ENCODE measurements at regions not wholly inside any gene's neighbourhood (a gene's known extent, or its start where the extent isn't known, plus 50 kb on each side); places are given as distances from the start of the nearest gene placed in this dataset.
A peak's percentile ranks its signal among the peaks of the same experiment; 100 is the strongest.

DNA sequence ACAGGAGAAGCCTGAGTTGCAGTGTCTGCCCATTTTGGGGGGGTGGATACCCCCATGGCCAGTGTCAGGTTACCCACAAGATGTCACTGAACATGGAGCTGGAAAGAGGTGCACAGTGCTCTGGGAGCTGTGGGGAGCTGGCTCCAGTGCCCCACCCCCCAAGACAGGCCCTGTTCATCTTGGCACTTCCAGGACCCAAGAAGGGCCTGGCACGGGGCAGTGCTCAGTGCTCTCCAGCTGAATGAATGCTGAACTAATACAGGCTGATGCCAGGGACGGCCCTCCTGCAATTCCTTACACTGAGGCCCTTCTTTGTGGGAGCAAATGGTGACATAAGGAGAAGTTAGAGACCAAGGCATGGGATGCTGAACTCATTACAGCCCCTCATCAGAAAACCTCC, 163.4 kb upstream of the GLI2 start:
- Histone ChIP-seq H3K27ac (ENCODE audit: extremely low read depth, low read depth, low read length) (no peak overlapping the region), H3K4me1 (ENCODE audit: control insufficient read depth, insufficient read depth, low read length) (no peaks in the 10 kb centered on the region), H3K36me3 (ENCODE audit: control insufficient read depth in 2 of 2, insufficient read depth in 1 of 2, low read length in 2 of 2) (no peaks in the 10 kb centered on the region), H3K9me3 (ENCODE audit: control insufficient read depth, insufficient read depth, low read depth, low read length) (no peaks in the 10 kb centered on the region), H3K4me3 (ENCODE audit: low read depth, low read length) (no peak overlapping the region)
- no peak for TF ChIP-seq ZNF610 (tag by site-specific recombination; IDR thresholded peaks at IDR 0.05; ENCODE audit: borderline replicate concordance)
- TF ChIP-seq ZNF366 (tag by site-specific recombination; conservative IDR thresholded peaks at IDR 0.05): no peak
- POLR2A ChIA-PET: no interaction called here
- CTCF ChIA-PET: no interaction called here

DNA sequence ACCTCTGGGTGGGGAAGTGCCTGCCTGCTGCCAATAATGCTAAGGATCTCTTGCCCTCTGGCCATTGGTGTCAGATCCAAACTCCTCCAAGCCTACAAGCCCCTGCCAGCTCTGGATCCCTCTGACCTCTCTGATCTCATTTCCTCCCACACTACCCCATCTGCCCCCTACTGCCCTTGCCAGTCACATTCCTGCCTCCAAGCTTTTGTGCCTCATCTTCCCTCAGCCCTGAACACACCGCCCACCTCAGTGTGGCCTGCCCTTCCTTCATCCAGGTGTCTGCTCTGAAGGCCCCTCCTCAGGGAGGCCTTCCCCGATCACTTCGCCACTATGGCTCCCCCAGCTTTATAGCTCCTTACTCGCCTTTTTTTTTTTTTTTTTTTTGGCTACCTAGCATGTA, 161.0 kb upstream of the GLI2 start:
- H3K4me3 ChIP-seq (ENCODE audit: low read depth, low read length): no peak overlapping the region
- no peaks in the 10 kb centered on the region for H3K4me1 ChIP-seq (ENCODE audit: control insufficient read depth, insufficient read depth, low read length)
- ChIA-PET POLR2A (no interaction called here), CTCF (no interaction called here)
- H3K27ac ChIP-seq (ENCODE audit: extremely low read depth, low read depth, low read length): no peak overlapping the region
- H3K9me3 ChIP-seq (ENCODE audit: control insufficient read depth, insufficient read depth, low read depth, low read length): no peaks in the 10 kb centered on the region
- no peaks in the 10 kb centered on the region for H3K36me3 ChIP-seq (ENCODE audit: control insufficient read depth in 2 of 2, insufficient read depth in 1 of 2, low read length in 2 of 2)
- TF ChIP-seq ZNF585B (tag by site-specific recombination; IDR thresholded peaks at IDR 0.05) (no peak), KLF1 (tag by site-specific recombination; IDR thresholded peaks at IDR 0.05) (no peak), ZNF302 (tag by site-specific recombination; IDR thresholded peaks at IDR 0.05; ENCODE audit: low read depth) (no peak), ZNF341 (tag by site-specific recombination; IDR thresholded peaks at IDR 0.05; ENCODE audit: low read depth) (no peak), ZFHX2 (tag by site-specific recombination; conservative IDR thresholded peaks at IDR 0.05) (peak; percentile 31; the same call in 1 of the 2 replicates), EGR2 (tag by site-specific recombination; IDR thresholded peaks at IDR 0.05; ENCODE audit: low read depth) (peak; percentile 51; the same call in 1 of the 2 replicates), ZNF175 (tag by site-specific recombination; IDR thresholded peaks at IDR 0.05) (no peak), ZNF473 (tag by site-specific recombination; IDR thresholded peaks at IDR 0.05) (no peak)
- TF ChIP-seq, protein P1, sequence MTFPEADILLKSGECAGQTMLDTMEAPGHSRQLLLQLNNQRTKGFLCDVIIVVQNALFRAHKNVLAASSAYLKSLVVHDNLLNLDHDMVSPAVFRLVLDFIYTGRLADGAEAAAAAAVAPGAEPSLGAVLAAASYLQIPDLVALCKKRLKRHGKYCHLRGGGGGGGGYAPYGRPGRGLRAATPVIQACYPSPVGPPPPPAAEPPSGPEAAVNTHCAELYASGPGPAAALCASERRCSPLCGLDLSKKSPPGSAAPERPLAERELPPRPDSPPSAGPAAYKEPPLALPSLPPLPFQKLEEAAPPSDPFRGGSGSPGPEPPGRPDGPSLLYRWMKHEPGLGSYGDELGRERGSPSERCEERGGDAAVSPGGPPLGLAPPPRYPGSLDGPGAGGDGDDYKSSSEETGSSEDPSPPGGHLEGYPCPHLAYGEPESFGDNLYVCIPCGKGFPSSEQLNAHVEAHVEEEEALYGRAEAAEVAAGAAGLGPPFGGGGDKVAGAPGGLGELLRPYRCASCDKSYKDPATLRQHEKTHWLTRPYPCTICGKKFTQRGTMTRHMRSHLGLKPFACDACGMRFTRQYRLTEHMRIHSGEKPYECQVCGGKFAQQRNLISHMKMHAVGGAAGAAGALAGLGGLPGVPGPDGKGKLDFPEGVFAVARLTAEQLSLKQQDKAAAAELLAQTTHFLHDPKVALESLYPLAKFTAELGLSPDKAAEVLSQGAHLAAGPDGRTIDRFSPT (tag by site-specific recombination; IDR thresholded peaks at IDR 0.05): no peak

DNA sequence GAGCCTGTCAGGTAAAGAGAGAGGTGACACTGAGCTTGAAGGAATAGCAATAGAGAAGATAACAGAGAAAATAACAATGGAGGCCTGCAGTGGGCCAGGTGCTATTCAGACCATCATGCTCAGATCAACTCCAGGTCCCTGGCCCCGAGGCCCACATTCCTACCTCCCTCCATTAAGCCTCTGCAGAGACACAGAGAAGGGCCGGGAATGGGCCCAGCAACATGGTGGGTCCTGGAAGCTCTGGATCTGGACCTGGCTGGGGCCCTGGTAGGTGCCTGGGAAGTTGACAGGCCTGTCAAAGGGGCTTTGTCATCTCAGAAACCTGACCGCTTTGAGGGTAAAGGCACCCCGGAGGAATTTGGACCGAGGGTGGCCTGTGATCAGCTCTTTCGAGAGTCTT, 159.7 kb upstream of the GLI2 start:
- H3K4me1 ChIP-seq (ENCODE audit: control insufficient read depth, insufficient read depth, low read length): no peaks in the 10 kb centered on the region
- H3K9me3 ChIP-seq (ENCODE audit: control insufficient read depth, insufficient read depth, low read depth, low read length): no peaks in the 10 kb centered on the region
- no peaks in the 10 kb centered on the region for H3K36me3 ChIP-seq (ENCODE audit: control insufficient read depth in 2 of 2, insufficient read depth in 1 of 2, low read length in 2 of 2)
- H3K4me3 ChIP-seq (ENCODE audit: low read depth, low read length): no peak overlapping the region
- ChIA-PET CTCF (interaction anchor here (1.1 kb wide), 1 partner anchor 105 kb away, joined by 3 read pairs; no protein-coding TSS in a partner anchor), POLR2A (no interaction called here)
- no peak overlapping the region for H3K27ac ChIP-seq (ENCODE audit: extremely low read depth, low read depth, low read length)
- no peak for TF ChIP-seq KLF16 (tag by site-specific recombination; IDR thresholded peaks at IDR 0.05)
- no peak for TF ChIP-seq KLF7 (tag by site-specific recombination; IDR thresholded peaks at IDR 0.05; ENCODE audit: borderline replicate concordance)
- TF ChIP-seq, protein P1 (tag by site-specific recombination; IDR thresholded peaks at IDR 0.05): no peak
- TF ChIP-seq ZNF138 (tag by site-specific recombination; IDR thresholded peaks at IDR 0.05; ENCODE audit: borderline replicate concordance): no peak
- TF ChIP-seq, protein P2, sequence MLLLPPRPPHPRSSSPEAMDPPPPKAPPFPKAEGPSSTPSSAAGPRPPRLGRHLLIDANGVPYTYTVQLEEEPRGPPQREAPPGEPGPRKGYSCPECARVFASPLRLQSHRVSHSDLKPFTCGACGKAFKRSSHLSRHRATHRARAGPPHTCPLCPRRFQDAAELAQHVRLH (tag by site-specific recombination; IDR thresholded peaks at IDR 0.05): no peak
- TF ChIP-seq, protein P3, sequence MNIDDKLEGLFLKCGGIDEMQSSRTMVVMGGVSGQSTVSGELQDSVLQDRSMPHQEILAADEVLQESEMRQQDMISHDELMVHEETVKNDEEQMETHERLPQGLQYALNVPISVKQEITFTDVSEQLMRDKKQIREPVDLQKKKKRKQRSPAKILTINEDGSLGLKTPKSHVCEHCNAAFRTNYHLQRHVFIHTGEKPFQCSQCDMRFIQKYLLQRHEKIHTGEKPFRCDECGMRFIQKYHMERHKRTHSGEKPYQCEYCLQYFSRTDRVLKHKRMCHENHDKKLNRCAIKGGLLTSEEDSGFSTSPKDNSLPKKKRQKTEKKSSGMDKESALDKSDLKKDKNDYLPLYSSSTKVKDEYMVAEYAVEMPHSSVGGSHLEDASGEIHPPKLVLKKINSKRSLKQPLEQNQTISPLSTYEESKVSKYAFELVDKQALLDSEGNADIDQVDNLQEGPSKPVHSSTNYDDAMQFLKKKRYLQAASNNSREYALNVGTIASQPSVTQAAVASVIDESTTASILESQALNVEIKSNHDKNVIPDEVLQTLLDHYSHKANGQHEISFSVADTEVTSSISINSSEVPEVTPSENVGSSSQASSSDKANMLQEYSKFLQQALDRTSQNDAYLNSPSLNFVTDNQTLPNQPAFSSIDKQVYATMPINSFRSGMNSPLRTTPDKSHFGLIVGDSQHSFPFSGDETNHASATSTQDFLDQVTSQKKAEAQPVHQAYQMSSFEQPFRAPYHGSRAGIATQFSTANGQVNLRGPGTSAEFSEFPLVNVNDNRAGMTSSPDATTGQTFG (tag by site-specific recombination; IDR thresholded peaks at IDR 0.05; ENCODE audit: borderline replicate concordance): no peak
- TF ChIP-seq, protein P4, sequence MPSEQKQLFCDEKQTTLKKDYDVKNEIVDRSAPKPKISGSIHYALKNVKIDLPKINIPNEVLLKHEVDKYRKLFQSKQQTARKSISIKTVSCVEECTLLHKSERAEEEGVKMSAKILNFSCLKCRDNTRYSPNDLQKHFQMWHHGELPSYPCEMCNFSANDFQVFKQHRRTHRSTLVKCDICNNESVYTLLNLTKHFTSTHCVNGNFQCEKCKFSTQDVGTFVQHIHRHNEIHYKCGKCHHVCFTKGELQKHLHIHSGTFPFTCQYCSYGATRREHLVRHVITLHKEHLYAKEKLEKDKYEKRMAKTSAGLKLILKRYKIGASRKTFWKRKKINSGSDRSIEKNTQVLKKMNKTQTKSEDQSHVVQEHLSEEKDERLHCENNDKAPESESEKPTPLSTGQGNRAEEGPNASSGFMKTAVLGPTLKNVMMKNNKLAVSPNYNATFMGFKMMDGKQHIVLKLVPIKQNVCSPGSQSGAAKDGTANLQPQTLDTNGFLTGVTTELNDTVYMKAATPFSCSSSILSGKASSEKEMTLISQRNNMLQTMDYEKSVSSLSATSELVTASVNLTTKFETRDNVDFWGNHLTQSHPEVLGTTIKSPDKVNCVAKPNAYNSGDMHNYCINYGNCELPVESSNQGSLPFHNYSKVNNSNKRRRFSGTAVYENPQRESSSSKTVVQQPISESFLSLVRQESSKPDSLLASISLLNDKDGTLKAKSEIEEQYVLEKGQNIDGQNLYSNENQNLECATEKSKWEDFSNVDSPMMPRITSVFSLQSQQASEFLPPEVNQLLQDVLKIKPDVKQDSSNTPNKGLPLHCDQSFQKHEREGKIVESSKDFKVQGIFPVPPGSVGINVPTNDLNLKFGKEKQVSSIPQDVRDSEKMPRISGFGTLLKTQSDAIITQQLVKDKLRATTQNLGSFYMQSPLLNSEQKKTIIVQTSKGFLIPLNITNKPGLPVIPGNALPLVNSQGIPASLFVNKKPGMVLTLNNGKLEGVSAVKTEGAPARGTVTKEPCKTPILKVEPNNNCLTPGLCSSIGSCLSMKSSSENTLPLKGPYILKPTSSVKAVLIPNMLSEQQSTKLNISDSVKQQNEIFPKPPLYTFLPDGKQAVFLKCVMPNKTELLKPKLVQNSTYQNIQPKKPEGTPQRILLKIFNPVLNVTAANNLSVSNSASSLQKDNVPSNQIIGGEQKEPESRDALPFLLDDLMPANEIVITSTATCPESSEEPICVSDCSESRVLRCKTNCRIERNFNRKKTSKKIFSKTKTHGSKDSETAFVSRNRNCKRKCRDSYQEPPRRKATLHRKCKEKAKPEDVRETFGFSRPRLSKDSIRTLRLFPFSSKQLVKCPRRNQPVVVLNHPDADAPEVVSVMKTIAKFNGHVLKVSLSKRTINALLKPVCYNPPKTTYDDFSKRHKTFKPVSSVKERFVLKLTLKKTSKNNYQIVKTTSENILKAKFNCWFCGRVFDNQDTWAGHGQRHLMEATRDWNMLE (tag by site-specific recombination; conservative IDR thresholded peaks at IDR 0.05; ENCODE audit: low read depth): no peak
- no peak for TF ChIP-seq ZNF341 (tag by site-specific recombination; IDR thresholded peaks at IDR 0.05; ENCODE audit: low read depth)
